NT2/D1 (cell line): ENCODE measurements at regions not wholly inside any gene's neighbourhood (a gene's known extent, or its start where the extent isn't known, plus 50 kb on each side); places are given as distances from the start of the nearest gene placed in this dataset.

Experiments used
- DNase-seq: peaks from one replicate; pipeline ENCODE4 v3.0.0-alpha.2; 2011; ENCODE audit warnings: low read depth, low spot score
- H3K27me3 ChIP-seq: 2 replicates; pipeline ENCODE4 v1.6.0; 2011; ENCODE audit warnings: mild to moderate bottlenecking; ENCODE audit not compliant: insufficient read length, insufficient read depth
- H3K36me3 ChIP-seq: 2 replicates; pipeline ENCODE4 v1.6.1; 2011; ENCODE audit warnings: mild to moderate bottlenecking, low read length, mixed read lengths; ENCODE audit not compliant: insufficient read depth, insufficient read length
- H3K4me1 ChIP-seq: 2 replicates; pipeline ENCODE4 v1.5.1; 2011; ENCODE audit not compliant: insufficient read depth, insufficient read length
- H3K4me3 ChIP-seq: 2 replicates; pipeline ENCODE4 v1.5.1; 2011; ENCODE audit warnings: low read depth; ENCODE audit not compliant: insufficient read length
- H3K9ac ChIP-seq: 2 replicates; pipeline ENCODE4 v1.6.0; 2011; ENCODE audit warnings: low read depth; ENCODE audit not compliant: insufficient read length
- H3K9me3 ChIP-seq: 2 replicates; pipeline ENCODE4 v1.5.1; 2011; ENCODE audit warnings: mild to moderate bottlenecking, low read length; ENCODE audit not compliant: insufficient read depth
- SUZ12 ChIP-seq: IDR thresholded peaks from 2 replicates; pipeline ENCODE4 v1.6.1; 2011; ENCODE audit not compliant: insufficient read length, insufficient read depth; ENCODE audit errors: extremely low read depth
- YY1 ChIP-seq: IDR thresholded peaks from 2 replicates; pipeline ENCODE4 v1.6.1; 2011; ENCODE audit not compliant: insufficient read length, insufficient read depth
- ZNF274 ChIP-seq: IDR thresholded peaks from 2 replicates; pipeline ENCODE4 v1.6.1; 2011; ENCODE audit warnings: mild to moderate bottlenecking, low read depth, low read length

- DNase-seq: no peak
- Histone ChIP-seq H3K4me1 (no peaks in the 10 kb centered on the region), H3K9ac (no peak overlapping the region), H3K9me3 (no peaks in the 10 kb centered on the region), H3K4me3 (no peak overlapping the region), H3K27me3 (no peaks in the 10 kb centered on the region), H3K36me3 (no peaks in the 10 kb centered on the region)
- TF ChIP-seq SUZ12 (no peak), ZNF274 (no peak), YY1 (no peak)
Observed at GRCh38 chr18:7288544-7288943, 57.7 kb downstream of the LRRC30 start.

GRCh38 chr18:7290077-7290476 is 59.2 kb downstream of the LRRC30 start:
- Histone ChIP-seq H3K4me1 (no peaks in the 10 kb centered on the region), H3K27me3 (no peaks in the 10 kb centered on the region), H3K36me3 (no peaks in the 10 kb centered on the region), H3K4me3 (no peak overlapping the region), H3K9me3 (peaks cover 1% of the 10 kb centered on the region; the same call in 1 of the 2 replicates), H3K9ac (no peak overlapping the region)
- DNase-seq: no peak
- TF ChIP-seq ZNF274 (no peak), SUZ12 (no peak), YY1 (no peak)

GRCh38 chr18:7291046-7291445 is 60.2 kb downstream of the LRRC30 start:
- H3K36me3 ChIP-seq: no peaks in the 10 kb centered on the region
- TF ChIP-seq SUZ12 (no peak), YY1 (no peak), ZNF274 (no peak)
- H3K27me3 ChIP-seq: no peaks in the 10 kb centered on the region
- H3K4me1 ChIP-seq: no peaks in the 10 kb centered on the region
- H3K4me3 ChIP-seq: no peak overlapping the region
- no peak overlapping the region for H3K9ac ChIP-seq
- no peak for DNase-seq
- peaks cover 9% of the 10 kb centered on the region for H3K9me3 ChIP-seq

- H3K9ac ChIP-seq: no peak overlapping the region
- H3K4me1 ChIP-seq: no peaks in the 10 kb centered on the region
- H3K4me3 ChIP-seq: no peak overlapping the region
- no peak for TF ChIP-seq YY1
- no peak for TF ChIP-seq ZNF274
- no peak for TF ChIP-seq SUZ12
- no peaks in the 10 kb centered on the region for H3K36me3 ChIP-seq
- H3K27me3 ChIP-seq: no peaks in the 10 kb centered on the region
- DNase-seq: no peak
- peaks cover 18% of the 10 kb centered on the region for H3K9me3 ChIP-seq
Observed at GRCh38 chr18:7298149-7298548, 67.3 kb downstream of the LRRC30 start.

GRCh38 chr18:7301094-7301493 is 70.2 kb downstream of the LRRC30 start:
- Histone ChIP-seq H3K36me3 (no peaks in the 10 kb centered on the region), H3K9me3 (peaks cover 9% of the 10 kb centered on the region; the same call in 1 of the 2 replicates), H3K9ac (no peak overlapping the region), H3K4me1 (no peaks in the 10 kb centered on the region), H3K4me3 (no peak overlapping the region), H3K27me3 (no peaks in the 10 kb centered on the region)
- no peak for DNase-seq
- TF ChIP-seq YY1 (no peak), ZNF274 (no peak), SUZ12 (no peak)

GRCh38 chr18:7303316-7304060 is 72.6 kb downstream of the LRRC30 start:
- Histone ChIP-seq H3K4me1 (no peaks in the 10 kb centered on the region), H3K4me3 (no peak overlapping the region), H3K9ac (no peak overlapping the region), H3K27me3 (no peaks in the 10 kb centered on the region), H3K9me3 (peaks cover 4% of the 10 kb centered on the region; the same call in 1 of the 2 replicates), H3K36me3 (no peaks in the 10 kb centered on the region)
- TF ChIP-seq ZNF274 (no peak), SUZ12 (no peak), YY1 (no peak)
- no peak for DNase-seq

GRCh38 chr18:7304061-7304370 is 73.1 kb downstream of the LRRC30 start:
- no peaks in the 10 kb centered on the region for H3K9me3 ChIP-seq
- H3K9ac ChIP-seq: no peak overlapping the region
- TF ChIP-seq ZNF274 (no peak), SUZ12 (no peak), YY1 (no peak)
- no peaks in the 10 kb centered on the region for H3K4me1 ChIP-seq
- H3K36me3 ChIP-seq: no peaks in the 10 kb centered on the region
- no peak overlapping the region for H3K4me3 ChIP-seq
- H3K27me3 ChIP-seq: no peaks in the 10 kb centered on the region
- DNase-seq: no peak
